Left hindlimb (tissue), 1 donor: ENCODE measurements at regions not wholly inside any gene's neighbourhood (a gene's known extent, or its start where the extent isn't known, plus 50 kb on each side); places are given as distances from the start of the nearest gene placed in this dataset.
"Not testable (repeated sequence)": the region's sequence is repeated elsewhere in the genome, so short reads cannot be mapped to it uniquely, and the experiment has no call there.

Experiments used
- DNase-seq: peaks from one replicate; pipeline ENCODE4 v3.0.0-alpha.2; 2018

- no peak for DNase-seq
Observed at GRCh38 chr3:89946884-89947283, 839.5 kb downstream of the EPHA3 start.

GRCh38 chr3:89947337-89947954, 840.0 kb downstream of the EPHA3 start:
- DNase-seq, result no peak

- DNase-seq, result no peak
Observed at GRCh38 chr3:89948008-89948407, 840.6 kb downstream of the EPHA3 start.

- DNase-seq, result no peak
Observed at GRCh38 chr3:89950772-89951171, 843.4 kb downstream of the EPHA3 start.

- no peak for DNase-seq
Observed at GRCh38 chr3:89954137-89954536, 846.7 kb downstream of the EPHA3 start.

GRCh38 chr3:89955156-89955555, 847.7 kb downstream of the EPHA3 start:
- DNase-seq, result no peak

- no peak for DNase-seq
Observed at GRCh38 chr3:89957451-89957850, 850.0 kb downstream of the EPHA3 start.

- DNase-seq, result not testable (repeated sequence)
Observed at GRCh38 chr3:89958163-89958562, 850.7 kb downstream of the EPHA3 start.

GRCh38 chr3:89964347-89964746, 856.9 kb downstream of the EPHA3 start:
- no peak for DNase-seq

- DNase-seq, result peak; percentile 48
Observed at GRCh38 chr3:89966877-89967665, 859.6 kb downstream of the EPHA3 start.

GRCh38 chr3:89971329-89971728, 863.9 kb downstream of the EPHA3 start:
- DNase-seq, result no peak

GRCh38 chr3:89973156-89973555, 865.7 kb downstream of the EPHA3 start:
- no peak for DNase-seq

GRCh38 chr3:89974903-89975519, 867.6 kb downstream of the EPHA3 start:
- no peak for DNase-seq

GRCh38 chr3:89983449-89983848, 876.0 kb downstream of the EPHA3 start:
- no peak for DNase-seq

GRCh38 chr3:90005281-90005847, 897.9 kb downstream of the EPHA3 start:
- no peak for DNase-seq

- peak; percentile 37 for DNase-seq
Observed at GRCh38 chr3:90007778-90008499, 900.5 kb downstream of the EPHA3 start.

- DNase-seq, result no peak
Observed at GRCh38 chr3:90010341-90010740, 902.9 kb downstream of the EPHA3 start.

GRCh38 chr3:90011131-90011530, 903.7 kb downstream of the EPHA3 start:
- DNase-seq, result peak; percentile 36

GRCh38 chr3:90011596-90011995, 904.2 kb downstream of the EPHA3 start:
- no peak for DNase-seq

GRCh38 chr3:90011996-90012395, 904.6 kb downstream of the EPHA3 start:
- DNase-seq, result no peak

GRCh38 chr3:90015688-90016356, 908.4 kb downstream of the EPHA3 start:
- DNase-seq, result peak; percentile 40

GRCh38 chr3:90016555-90016954, 909.1 kb downstream of the EPHA3 start:
- DNase-seq, result no peak
